Tibial artery (tissue), 4 donors: ENCODE measurements at regions not wholly inside any gene's neighbourhood (a gene's known extent, or its start where the extent isn't known, plus 50 kb on each side); places are given as distances from the start of the nearest gene placed in this dataset.

Source experiments
- DNase-seq, 2 donors: peaks; one replicate each; pipeline ENCODE4 v3.0.0-alpha.2; 2019
- H3K27ac ChIP-seq, 2 donors: fragments of 200-600 bp; sonication (generic) in 1 of 2; 1 replicate in 1 of 2; 2 replicates in 1 of 2; pipeline ENCODE4 v1.5.1; 2018 to 2019; ENCODE audit warnings: mild to moderate bottlenecking in 1 of 2
- H3K27me3 ChIP-seq, 2 donors: fragments of 200-600 bp; sonication (generic) in 1 of 2; one replicate each; pipeline versions ENCODE4 v1.5.1 to v1.6.0; 2016 to 2019
- H3K36me3 ChIP-seq, 3 donors: fragments of 200-600 bp; sonication (generic) in 2 of 3; one replicate each; pipeline ENCODE4 v1.5.1; 2016 to 2019; ENCODE audit warnings: mild to moderate bottlenecking in 2 of 3
- H3K4me1 ChIP-seq, 4 donors: fragments of 200-600 bp; sonication (generic) in 2 of 4; 1 replicate in 3 of 4; 2 replicates in 1 of 4; pipeline ENCODE4 v1.5.1; 2016 to 2019
- H3K4me3 ChIP-seq, 2 donors: fragments of 200-600 bp; sonication (generic) in 1 of 2; 1 replicate in 1 of 2; 2 replicates in 1 of 2; pipeline ENCODE4 v1.5.1; 2018 to 2019; ENCODE audit warnings: mild to moderate bottlenecking in 2 of 2
- H3K9me3 ChIP-seq, 3 donors: fragments of 200-600 bp; sonication (generic) in 1 of 3; one replicate each; pipeline ENCODE4 v1.5.1; 2016 to 2019
- intact Hi-C: fragments of 100-400 bp; cut with DNase I; formaldehyde crosslinking; loops from one replicate; pipeline ENCODE4 v1.15.0; 2023; ENCODE audit warnings: low total_unique reads
- TF ChIP-seq, protein P1 (sequence below), 2 experiments: fragments of 200-600 bp in 1 of 2; fragments of 450-650 bp in 1 of 2; IDR thresholded peaks; one replicate each; pipeline ENCODE4 v1.5.1; 2017 to 2019; ENCODE audit warnings: antibody characterized with exemption in 2 of 2, mild to moderate bottlenecking in 1 of 2, moderate library complexity in 1 of 2

DNA sequence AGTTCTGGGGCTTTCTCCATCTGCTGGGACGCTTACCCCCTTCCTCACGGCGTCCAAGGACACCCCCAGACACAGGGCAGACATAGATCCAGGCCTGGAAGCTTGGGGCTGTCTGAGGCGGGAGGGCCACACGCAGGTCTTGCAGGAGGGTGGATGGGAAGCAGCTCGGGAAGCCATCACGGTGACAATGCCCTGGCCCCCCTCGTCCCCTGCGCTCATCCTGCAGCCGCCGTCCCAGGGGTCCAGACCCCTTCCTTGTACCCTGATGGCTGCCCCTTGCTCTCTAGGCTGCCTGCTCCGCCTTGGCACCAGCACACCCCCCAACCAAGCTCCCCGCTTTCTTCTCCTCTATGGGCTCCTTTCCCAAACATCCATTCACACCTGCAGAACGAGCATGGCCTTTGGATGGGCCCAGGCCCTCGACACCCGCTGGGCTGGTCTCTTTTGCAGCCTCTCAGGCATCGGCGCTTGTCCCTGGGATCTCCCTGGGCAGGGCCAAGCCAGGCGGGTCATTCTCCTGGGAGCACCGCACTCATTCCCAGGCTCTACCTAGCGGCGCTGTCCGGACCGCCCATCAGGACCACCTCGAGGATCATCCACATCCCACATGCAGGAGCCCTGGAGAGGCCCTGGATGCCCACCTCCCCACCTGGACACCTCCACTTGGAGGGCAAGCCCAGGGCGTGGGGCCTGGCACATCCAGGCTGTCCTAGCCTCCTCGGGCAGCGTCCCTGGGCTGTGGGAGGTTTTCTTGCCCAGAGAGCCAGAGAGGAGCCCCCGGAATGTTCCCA lies 274.9 kb downstream of the NDUFA10 start:
- peaks cover 0 to 6% of the 10 kb centered on the region in 2 donors for H3K27me3 ChIP-seq
- intact Hi-C loops = no loop called here
- no peaks in the 10 kb centered on the region for H3K36me3 ChIP-seq
- H3K4me3 ChIP-seq = no peak overlapping the region
- no peaks in the 10 kb centered on the region for H3K9me3 ChIP-seq
- peaks cover 0 to 21% (median 15%) of the 10 kb centered on the region in 4 donors for H3K4me1 ChIP-seq
- DNase-seq = no peak
- TF ChIP-seq, protein P1, sequence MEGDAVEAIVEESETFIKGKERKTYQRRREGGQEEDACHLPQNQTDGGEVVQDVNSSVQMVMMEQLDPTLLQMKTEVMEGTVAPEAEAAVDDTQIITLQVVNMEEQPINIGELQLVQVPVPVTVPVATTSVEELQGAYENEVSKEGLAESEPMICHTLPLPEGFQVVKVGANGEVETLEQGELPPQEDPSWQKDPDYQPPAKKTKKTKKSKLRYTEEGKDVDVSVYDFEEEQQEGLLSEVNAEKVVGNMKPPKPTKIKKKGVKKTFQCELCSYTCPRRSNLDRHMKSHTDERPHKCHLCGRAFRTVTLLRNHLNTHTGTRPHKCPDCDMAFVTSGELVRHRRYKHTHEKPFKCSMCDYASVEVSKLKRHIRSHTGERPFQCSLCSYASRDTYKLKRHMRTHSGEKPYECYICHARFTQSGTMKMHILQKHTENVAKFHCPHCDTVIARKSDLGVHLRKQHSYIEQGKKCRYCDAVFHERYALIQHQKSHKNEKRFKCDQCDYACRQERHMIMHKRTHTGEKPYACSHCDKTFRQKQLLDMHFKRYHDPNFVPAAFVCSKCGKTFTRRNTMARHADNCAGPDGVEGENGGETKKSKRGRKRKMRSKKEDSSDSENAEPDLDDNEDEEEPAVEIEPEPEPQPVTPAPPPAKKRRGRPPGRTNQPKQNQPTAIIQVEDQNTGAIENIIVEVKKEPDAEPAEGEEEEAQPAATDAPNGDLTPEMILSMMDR (IDR thresholded peaks at IDR 0.05) = no peak
- no peak overlapping the region for H3K27ac ChIP-seq

DNA sequence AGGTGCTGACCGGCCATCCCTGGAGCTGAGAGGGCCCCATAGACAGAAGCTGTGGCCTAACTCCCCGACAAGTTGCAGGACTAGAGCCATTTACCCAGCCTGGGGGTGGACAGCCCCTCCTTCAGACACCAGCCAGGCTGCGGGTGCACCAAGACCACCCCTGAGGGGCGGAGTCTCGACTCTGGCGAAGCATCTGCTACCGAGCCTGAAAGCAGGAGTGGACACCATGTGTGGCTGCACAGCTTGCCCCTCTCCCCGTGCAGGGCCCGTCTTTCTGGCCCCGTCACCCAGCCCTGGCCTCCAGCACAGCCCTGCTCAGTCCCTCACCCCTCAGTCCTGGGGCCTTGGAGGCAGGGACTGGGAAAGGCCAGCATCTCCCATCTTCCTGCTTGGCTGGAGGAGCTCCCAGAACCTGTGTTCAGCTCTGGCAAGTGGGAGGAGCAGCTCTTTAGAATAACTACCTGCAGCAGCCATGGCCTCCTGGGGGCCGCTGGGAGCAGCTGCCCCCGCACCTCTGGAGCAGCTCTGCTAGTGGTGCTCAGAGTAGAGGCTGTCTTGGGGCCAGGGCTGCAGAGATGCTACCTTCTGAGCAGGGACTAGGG lies 275.8 kb downstream of the NDUFA10 start:
- TF ChIP-seq, protein P1 (IDR thresholded peaks at IDR 0.05) = no peak
- intact Hi-C loops = no loop called here
- no peak for DNase-seq

DNA sequence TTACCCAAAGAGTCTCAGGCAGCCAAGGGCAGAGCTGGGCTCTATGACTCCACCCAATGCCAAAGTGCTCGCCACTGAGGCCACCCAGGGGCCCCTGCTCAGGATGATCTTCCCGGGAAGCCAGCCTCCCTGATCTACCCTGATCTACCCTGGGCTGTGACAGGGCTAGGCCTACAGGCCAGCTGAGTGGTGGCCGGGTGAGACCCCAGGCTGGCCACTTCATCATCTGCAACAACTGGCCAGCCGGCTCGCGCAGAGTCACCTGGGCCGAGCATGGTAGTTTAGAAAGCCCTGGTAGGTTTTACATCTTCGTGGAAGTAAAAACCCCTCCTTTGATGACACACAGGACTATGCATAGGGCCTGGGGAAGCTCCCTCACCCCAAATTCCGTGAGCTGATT lies 276.3 kb downstream of the NDUFA10 start:
- H3K4me1 ChIP-seq = peaks cover 0 to 21% (median 15%) of the 10 kb centered on the region in 4 donors
- no peaks in the 10 kb centered on the region for H3K36me3 ChIP-seq
- no peak overlapping the region for H3K27ac ChIP-seq
- H3K4me3 ChIP-seq = no peak overlapping the region
- H3K27me3 ChIP-seq = peaks cover 0 to 6% of the 10 kb centered on the region in 2 donors
- TF ChIP-seq, protein P1 (IDR thresholded peaks at IDR 0.05) = no peak
- H3K9me3 ChIP-seq = no peaks in the 10 kb centered on the region
- DNase-seq = no peak
- intact Hi-C loops = no loop called here

More for the DNA sequence above, 275.8 kb downstream of the NDUFA10 start:
- Histone ChIP-seq H3K4me1 (peaks cover 0 to 21% (median 15%) of the 10 kb centered on the region in 4 donors), H3K4me3 (no peak overlapping the region), H3K9me3 (no peaks in the 10 kb centered on the region), H3K27ac (no peak overlapping the region), H3K27me3 (peaks cover 0 to 6% of the 10 kb centered on the region in 2 donors), H3K36me3 (no peaks in the 10 kb centered on the region)

DNA sequence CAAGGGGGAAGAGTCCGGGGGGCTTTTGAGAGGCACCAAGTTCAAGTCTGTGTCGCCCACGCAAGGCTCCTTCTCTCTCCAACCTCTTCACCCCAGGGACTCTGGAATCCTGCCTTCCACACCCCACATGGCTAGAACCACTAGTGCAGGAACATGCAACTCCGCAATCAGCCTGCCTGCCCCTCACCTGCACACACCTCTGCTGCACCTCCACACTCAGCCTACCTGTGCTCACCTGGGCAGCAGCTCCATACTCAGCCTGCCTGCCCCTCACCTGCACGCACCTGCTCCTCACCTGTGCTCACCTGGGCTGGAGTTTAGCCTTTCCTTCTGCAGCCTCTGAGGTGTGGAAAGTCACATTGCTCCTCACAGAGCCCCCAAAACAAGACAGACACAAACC lies 277.4 kb downstream of the NDUFA10 start:
- intact Hi-C loops = no loop called here
- Histone ChIP-seq H3K36me3 (no peaks in the 10 kb centered on the region), H3K9me3 (no peaks in the 10 kb centered on the region), H3K27ac (no peak overlapping the region), H3K27me3 (peaks cover 0 to 6% of the 10 kb centered on the region in 2 donors), H3K4me3 (no peak overlapping the region), H3K4me1 (peaks cover 0 to 17% (median 15%) of the 10 kb centered on the region in 4 donors)
- no peak for DNase-seq
- TF ChIP-seq, protein P1 (IDR thresholded peaks at IDR 0.05) = no peak

DNA sequence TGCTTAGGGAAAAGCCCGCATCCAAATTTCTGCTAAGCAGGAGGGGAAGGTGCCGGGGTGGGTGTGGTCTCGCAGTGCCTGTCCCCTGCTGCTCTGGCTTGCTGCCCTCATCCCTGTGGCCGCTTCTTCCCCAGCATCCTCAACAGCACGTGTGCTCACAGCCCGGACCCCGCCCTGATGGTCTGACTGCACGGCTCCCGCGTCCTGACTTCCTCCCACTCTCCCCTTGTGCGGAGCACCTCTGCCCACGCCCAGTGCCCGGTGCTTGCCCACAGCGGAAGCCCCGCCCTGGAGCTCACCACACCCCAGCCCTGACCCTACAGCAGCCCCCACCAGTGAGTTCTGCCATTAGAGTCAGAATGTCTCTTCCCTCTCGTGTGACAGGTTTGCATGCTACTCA lies 277.9 kb downstream of the NDUFA10 start:
- DNase-seq = no peak
- Histone ChIP-seq H3K27me3 (peaks cover 0 to 6% of the 10 kb centered on the region in 2 donors), H3K27ac (no peak overlapping the region), H3K9me3 (no peaks in the 10 kb centered on the region), H3K4me1 (peaks cover 0 to 13% (median 12%) of the 10 kb centered on the region in 4 donors), H3K4me3 (no peak overlapping the region), H3K36me3 (no peaks in the 10 kb centered on the region)
- intact Hi-C loops = no loop called here
- TF ChIP-seq, protein P1 (IDR thresholded peaks at IDR 0.05) = no peak
